DOHH2 (cell line): ENCODE measurements at regions not wholly inside any gene's neighbourhood (a gene's known extent, or its start where the extent isn't known, plus 50 kb on each side); places are given as distances from the start of the nearest gene placed in this dataset.

Source experiments
- H3F3A ChIP-seq: fragments of 200-600 bp; sonication (generic), shearing (Covaris generic); 2 replicates; pipeline ENCODE4 v1.6.0; 2016; ENCODE audit warnings: antibody characterized with exemption, mild to moderate bottlenecking; ENCODE audit not compliant: control insufficient read depth, insufficient read depth
- H3K27ac ChIP-seq: fragments of 200-600 bp; sonication (generic); 2 replicates; pipeline ENCODE4 v1.5.1; 2014; ENCODE audit warnings: low read depth, mild to moderate bottlenecking, low read length, moderate library complexity
- H3K27me3 ChIP-seq: fragments of 200-600 bp; sonication (generic); 2 replicates; pipeline ENCODE4 v1.6.1; 2014; ENCODE audit warnings: mild to moderate bottlenecking, low read length, mixed read lengths; ENCODE audit not compliant: control insufficient read depth
- H3K36me3 ChIP-seq: fragments of 200-600 bp; sonication (generic); 2 replicates; pipeline ENCODE4 v1.6.1; 2014; ENCODE audit warnings: mild to moderate bottlenecking, low read length, moderate library complexity, mixed read lengths; ENCODE audit not compliant: control insufficient read depth
- H3K4me1 ChIP-seq: fragments of 200-600 bp; sonication (generic); 2 replicates; pipeline ENCODE4 v1.6.1; 2014; ENCODE audit warnings: mild to moderate bottlenecking, low read length, mixed read lengths; ENCODE audit not compliant: control insufficient read depth
- H3K4me2 ChIP-seq: fragments of 200-600 bp; sonication (generic); 2 replicates; pipeline ENCODE4 v1.6.0; 2014; ENCODE audit warnings: mild to moderate bottlenecking, low read length, moderate library complexity
- H3K4me3 ChIP-seq: fragments of 200-600 bp; sonication (generic); 2 replicates; pipeline ENCODE4 v1.5.1; 2014; ENCODE audit warnings: mild to moderate bottlenecking, low read length, mixed read lengths
- H3K79me2 ChIP-seq: fragments of 200-600 bp; sonication (generic); 2 replicates; pipeline ENCODE4 v1.6.1; 2014; ENCODE audit warnings: mild to moderate bottlenecking, low read length, mixed read lengths; ENCODE audit not compliant: control insufficient read depth
- H3K9me2 ChIP-seq: fragments of 200-600 bp; sonication (generic); replicated peaks from 2 replicates; pipeline ENCODE4 v1.6.1; 2014; ENCODE audit warnings: mild to moderate bottlenecking, low read length, mixed read lengths; ENCODE audit not compliant: control insufficient read depth
- H3K9me3 ChIP-seq: fragments of 200-600 bp; sonication (generic); 2 replicates; pipeline ENCODE4 v1.6.1; 2014; ENCODE audit warnings: antibody characterized with exemption, low read length, mixed read lengths; ENCODE audit not compliant: control insufficient read depth, insufficient read depth
- H4K20me1 ChIP-seq: fragments of 200-600 bp; sonication (generic); 2 replicates; pipeline ENCODE4 v1.6.0; 2014; ENCODE audit warnings: low read depth, mild to moderate bottlenecking, antibody characterized with exemption, low read length, moderate library complexity; ENCODE audit not compliant: control insufficient read depth, insufficient read depth
- EZH2phosphoT487 ChIP-seq: fragments of 200-600 bp; sonication (generic); IDR thresholded peaks from 2 replicates; pipeline ENCODE4 v1.6.1; 2017; ENCODE audit warnings: borderline replicate concordance, mild to moderate bottlenecking, antibody characterized with exemption, low read length, moderate library complexity, mixed read lengths
- TF ChIP-seq, protein P1 (sequence below): fragments of 200-600 bp; sonication (generic); IDR thresholded peaks from one replicate; pipeline ENCODE4 v1.5.1; 2014; ENCODE audit warnings: antibody characterized with exemption, mild to moderate bottlenecking, low read depth, low read length; ENCODE audit not compliant: poor library complexity, severe bottlenecking

DNA sequence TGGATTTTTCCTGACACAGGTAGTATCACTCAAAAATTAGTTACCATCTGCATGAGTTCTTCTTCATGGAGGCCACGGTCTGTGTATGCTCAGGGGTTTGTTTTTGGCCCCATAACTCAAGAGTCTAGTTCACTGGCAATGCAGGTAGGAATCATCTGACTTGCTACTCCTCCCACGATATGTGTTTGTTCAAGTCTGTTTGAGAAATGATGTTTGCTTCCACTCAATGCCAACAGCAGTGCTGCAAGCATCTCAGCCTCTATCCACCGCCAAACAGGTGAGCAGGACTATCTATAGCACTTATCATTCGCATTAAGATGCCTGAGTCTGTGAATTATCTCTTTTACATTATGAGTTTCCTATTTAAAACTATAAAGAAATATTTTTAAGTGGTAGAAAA, 264.8 kb upstream of the PTGER4 start:
- Histone ChIP-seq H3K79me2 (no peaks in the 10 kb centered on the region), H3K4me2 (no peak overlapping the region), H4K20me1 (no peaks in the 10 kb centered on the region), H3K9me2 (no peaks in the 10 kb centered on the region), H3K36me3 (no peaks in the 10 kb centered on the region), H3K27ac (no peak overlapping the region), H3K27me3 (no peaks in the 10 kb centered on the region), H3K4me1 (peaks cover 12% of the 10 kb centered on the region), H3K9me3 (no peaks in the 10 kb centered on the region), H3K4me3 (no peak overlapping the region), H3F3A (no peaks in the 10 kb centered on the region; the same call in 1 of the 2 replicates)
- TF ChIP-seq EZH2phosphoT487: no peak
- TF ChIP-seq, protein P1, sequence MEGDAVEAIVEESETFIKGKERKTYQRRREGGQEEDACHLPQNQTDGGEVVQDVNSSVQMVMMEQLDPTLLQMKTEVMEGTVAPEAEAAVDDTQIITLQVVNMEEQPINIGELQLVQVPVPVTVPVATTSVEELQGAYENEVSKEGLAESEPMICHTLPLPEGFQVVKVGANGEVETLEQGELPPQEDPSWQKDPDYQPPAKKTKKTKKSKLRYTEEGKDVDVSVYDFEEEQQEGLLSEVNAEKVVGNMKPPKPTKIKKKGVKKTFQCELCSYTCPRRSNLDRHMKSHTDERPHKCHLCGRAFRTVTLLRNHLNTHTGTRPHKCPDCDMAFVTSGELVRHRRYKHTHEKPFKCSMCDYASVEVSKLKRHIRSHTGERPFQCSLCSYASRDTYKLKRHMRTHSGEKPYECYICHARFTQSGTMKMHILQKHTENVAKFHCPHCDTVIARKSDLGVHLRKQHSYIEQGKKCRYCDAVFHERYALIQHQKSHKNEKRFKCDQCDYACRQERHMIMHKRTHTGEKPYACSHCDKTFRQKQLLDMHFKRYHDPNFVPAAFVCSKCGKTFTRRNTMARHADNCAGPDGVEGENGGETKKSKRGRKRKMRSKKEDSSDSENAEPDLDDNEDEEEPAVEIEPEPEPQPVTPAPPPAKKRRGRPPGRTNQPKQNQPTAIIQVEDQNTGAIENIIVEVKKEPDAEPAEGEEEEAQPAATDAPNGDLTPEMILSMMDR: no peak

DNA sequence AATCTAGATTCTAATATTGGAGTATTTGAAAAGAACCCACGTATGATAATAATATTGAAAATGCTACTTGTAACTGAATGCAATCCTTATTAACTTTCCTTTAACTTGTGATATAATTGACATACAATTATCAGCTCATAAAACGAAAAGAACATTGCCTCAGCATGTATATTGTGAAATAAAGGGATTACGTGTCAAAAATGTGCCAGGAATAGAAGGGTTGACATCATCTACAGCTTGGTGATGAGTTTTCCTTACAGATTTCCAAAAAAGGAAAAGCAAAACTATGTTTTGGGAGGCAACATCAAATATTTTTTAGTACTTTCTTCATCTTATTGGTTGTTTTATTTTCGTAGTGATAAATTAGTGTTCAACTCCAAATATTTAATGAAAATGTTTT, 266.0 kb upstream of the PTGER4 start:
- Histone ChIP-seq H4K20me1 (no peaks in the 10 kb centered on the region), H3K79me2 (no peaks in the 10 kb centered on the region), H3K4me3 (no peak overlapping the region), H3K4me1 (peaks cover 12% of the 10 kb centered on the region), H3K9me2 (no peaks in the 10 kb centered on the region), H3K27ac (no peak overlapping the region), H3K36me3 (no peaks in the 10 kb centered on the region), H3K9me3 (no peaks in the 10 kb centered on the region), H3K4me2 (no peak overlapping the region), H3K27me3 (no peaks in the 10 kb centered on the region), H3F3A (no peaks in the 10 kb centered on the region; the same call in 1 of the 2 replicates)
- TF ChIP-seq, protein P1: no peak
- no peak for TF ChIP-seq EZH2phosphoT487

DNA sequence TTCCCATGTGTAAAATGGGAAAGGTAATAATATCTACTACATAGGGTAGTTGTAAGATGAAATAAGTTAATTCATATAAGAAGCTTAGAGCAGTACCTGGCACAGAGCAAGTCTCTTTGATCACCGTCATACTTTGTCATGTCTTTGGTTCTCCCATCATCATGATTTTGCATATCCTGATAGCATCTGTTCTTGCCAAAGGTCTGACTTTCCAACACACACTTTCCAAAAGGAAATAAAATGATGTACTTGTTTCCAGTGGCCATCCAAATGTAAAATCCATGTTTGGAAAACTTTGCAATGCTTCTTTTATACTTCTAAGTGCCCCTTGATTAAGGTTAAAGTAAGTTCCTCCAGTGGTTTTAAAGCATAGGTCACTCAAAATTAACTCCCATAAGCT, 266.9 kb upstream of the PTGER4 start:
- Histone ChIP-seq H3K4me2 (no peak overlapping the region), H3K79me2 (no peaks in the 10 kb centered on the region), H3K9me2 (no peaks in the 10 kb centered on the region), H3K9me3 (no peaks in the 10 kb centered on the region), H3F3A (no peaks in the 10 kb centered on the region; the same call in 1 of the 2 replicates), H3K4me3 (no peak overlapping the region), H3K27me3 (no peaks in the 10 kb centered on the region), H3K36me3 (no peaks in the 10 kb centered on the region), H4K20me1 (no peaks in the 10 kb centered on the region), H3K4me1 (peaks cover 12% of the 10 kb centered on the region), H3K27ac (no peak overlapping the region)
- no peak for TF ChIP-seq EZH2phosphoT487
- TF ChIP-seq, protein P1: no peak
